ENCODE measurements at regions not wholly inside any gene's neighbourhood (a gene's known extent, or its start where the extent isn't known, plus 50 kb on each side); places are given as distances from the start of the nearest gene placed in this dataset.

DNA sequence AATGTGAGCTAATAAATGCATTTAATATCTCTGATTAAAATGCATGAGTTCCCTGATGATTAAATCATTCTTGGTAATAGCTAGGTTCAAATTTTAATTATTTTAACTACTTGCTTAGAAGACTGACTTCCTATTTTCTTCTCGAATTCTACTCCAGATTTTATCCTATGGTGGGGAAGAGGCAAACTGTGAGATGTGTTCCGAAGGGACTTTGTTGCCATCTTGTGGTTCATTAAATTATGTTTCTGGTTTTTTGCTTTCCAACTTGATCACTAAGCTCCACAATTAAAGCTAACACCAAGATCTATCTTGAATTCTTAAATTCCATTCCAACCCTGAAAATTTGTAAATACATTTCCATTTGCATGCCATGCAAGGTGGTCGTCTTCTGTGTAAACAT, 538.4 kb upstream of the PCDH20 start:
- DNase-seq (ENCODE audit: low read depth, low spot score) = no peak
- ChIA-PET POLR2A (no interaction called here), CTCF (no interaction called here)
- TF ChIP-seq, protein P1, sequence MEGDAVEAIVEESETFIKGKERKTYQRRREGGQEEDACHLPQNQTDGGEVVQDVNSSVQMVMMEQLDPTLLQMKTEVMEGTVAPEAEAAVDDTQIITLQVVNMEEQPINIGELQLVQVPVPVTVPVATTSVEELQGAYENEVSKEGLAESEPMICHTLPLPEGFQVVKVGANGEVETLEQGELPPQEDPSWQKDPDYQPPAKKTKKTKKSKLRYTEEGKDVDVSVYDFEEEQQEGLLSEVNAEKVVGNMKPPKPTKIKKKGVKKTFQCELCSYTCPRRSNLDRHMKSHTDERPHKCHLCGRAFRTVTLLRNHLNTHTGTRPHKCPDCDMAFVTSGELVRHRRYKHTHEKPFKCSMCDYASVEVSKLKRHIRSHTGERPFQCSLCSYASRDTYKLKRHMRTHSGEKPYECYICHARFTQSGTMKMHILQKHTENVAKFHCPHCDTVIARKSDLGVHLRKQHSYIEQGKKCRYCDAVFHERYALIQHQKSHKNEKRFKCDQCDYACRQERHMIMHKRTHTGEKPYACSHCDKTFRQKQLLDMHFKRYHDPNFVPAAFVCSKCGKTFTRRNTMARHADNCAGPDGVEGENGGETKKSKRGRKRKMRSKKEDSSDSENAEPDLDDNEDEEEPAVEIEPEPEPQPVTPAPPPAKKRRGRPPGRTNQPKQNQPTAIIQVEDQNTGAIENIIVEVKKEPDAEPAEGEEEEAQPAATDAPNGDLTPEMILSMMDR (IDR thresholded peaks at IDR 0.05; ENCODE audit: insufficient read depth, low read length, missing control alignments) = no peak
- no peak overlapping the region for H3K4me3 ChIP-seq (ENCODE audit: low read depth, low read length)

DNA sequence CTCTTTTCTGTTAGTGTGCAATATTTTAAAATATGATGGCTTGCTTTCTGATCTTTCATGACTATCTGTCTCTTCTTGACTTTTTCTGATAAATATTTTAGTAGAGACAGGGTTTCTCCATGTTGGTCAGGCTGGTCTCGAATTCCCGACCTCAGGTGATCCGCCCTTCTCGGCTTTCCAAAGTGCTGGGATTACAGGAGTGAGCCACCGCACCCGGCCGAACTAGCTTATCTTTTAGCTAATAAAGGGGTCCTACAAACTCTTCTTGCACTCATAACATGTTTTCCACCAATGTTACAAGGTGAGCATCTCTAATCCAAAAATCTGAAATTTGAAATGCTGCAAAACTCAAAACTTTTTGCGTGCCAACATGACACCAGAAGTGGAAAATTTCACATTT, 535.2 kb upstream of the PCDH20 start:
- H3K4me3 ChIP-seq (ENCODE audit: low read depth, low read length) = no peak overlapping the region
- ChIA-PET CTCF (no interaction called here), POLR2A (no interaction called here)
- no peak for DNase-seq (ENCODE audit: low read depth, low spot score)
- TF ChIP-seq, protein P1 (IDR thresholded peaks at IDR 0.05; ENCODE audit: insufficient read depth, low read length, missing control alignments) = no peak

DNA sequence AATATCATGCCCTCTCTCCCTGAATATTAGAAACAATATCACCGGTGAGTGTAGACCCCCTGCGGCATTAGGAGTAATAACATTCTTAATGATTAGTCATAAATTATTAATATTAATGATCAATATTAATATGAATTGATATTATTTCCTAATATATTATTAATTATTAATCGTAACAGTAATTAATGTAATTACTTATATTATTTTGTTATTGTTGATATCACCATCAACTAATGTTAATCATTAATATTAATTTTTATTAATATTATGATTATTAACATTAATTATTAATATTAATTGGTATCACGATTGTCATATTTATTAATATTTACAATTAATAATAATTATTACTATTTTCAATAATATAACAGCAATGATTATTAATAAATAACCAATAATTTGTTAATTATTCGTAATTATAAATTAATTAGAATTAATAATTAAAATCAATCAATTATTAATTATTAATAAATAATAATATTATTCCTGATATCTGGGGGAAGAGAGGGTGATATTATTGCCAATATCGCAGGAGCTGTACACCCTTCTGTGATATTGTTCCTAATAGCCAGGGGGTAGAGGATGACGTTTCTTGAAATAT, 528.8 kb upstream of the PCDH20 start:
- ChIA-PET POLR2A (no interaction called here), CTCF (no interaction called here)

DNA sequence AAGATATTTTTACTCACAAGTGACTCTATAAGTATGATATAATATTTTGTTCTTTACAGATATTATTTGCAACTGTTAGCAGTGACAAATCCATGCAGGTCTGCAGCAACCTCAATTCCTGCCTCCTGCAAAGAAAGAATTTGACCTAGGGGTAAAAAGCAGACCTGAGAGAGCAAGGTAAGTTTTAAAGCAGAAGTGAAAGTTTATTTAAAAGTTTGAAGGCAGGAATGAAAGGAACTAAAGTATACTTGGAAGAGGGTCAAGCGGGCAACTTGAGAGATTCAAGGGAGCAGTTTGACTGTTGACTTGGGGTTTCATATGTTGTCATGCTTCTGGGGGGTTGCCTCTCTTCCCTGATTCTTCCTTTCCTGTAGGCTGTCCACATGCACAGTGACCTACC, 520.1 kb upstream of the PCDH20 start:
- TF ChIP-seq, protein P1 (IDR thresholded peaks at IDR 0.05; ENCODE audit: insufficient read depth, low read length, missing control alignments) = no peak
- ChIA-PET CTCF (no interaction called here), POLR2A (no interaction called here)
- DNase-seq (ENCODE audit: low read depth, low spot score) = no peak
- no peak overlapping the region for H3K4me3 ChIP-seq (ENCODE audit: low read depth, low read length)

More for the DNA sequence above, 528.8 kb upstream of the PCDH20 start:
- no peak for DNase-seq (ENCODE audit: low read depth, low spot score)
- TF ChIP-seq, protein P1 (IDR thresholded peaks at IDR 0.05; ENCODE audit: insufficient read depth, low read length, missing control alignments) = no peak
- no peak overlapping the region for H3K4me3 ChIP-seq (ENCODE audit: low read depth, low read length)

DNA sequence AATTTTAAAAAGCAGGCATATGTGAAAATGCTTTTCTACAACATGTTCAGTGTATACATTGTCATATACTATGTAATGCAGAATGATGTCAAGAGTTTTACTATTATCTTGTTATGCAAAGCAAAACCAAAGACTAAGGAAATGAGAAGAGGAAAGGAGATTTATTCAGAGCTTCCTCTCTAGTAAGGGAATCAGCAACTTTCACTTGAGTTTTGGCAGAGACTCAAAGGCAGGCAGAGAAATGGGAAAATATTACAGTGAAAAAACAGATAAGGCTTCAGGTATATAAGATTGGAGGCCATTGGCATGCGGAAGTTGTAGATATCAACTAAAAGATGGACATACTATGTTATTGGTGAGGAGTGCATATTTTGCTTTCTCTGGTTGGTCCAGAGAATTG, 512.0 kb upstream of the PCDH20 start:
- TF ChIP-seq, protein P1 (IDR thresholded peaks at IDR 0.05; ENCODE audit: insufficient read depth, low read length, missing control alignments) = no peak
- ChIA-PET POLR2A (no interaction called here), CTCF (no interaction called here)
- DNase-seq (ENCODE audit: low read depth, low spot score) = no peak
- no peak overlapping the region for H3K4me3 ChIP-seq (ENCODE audit: low read depth, low read length)

DNA sequence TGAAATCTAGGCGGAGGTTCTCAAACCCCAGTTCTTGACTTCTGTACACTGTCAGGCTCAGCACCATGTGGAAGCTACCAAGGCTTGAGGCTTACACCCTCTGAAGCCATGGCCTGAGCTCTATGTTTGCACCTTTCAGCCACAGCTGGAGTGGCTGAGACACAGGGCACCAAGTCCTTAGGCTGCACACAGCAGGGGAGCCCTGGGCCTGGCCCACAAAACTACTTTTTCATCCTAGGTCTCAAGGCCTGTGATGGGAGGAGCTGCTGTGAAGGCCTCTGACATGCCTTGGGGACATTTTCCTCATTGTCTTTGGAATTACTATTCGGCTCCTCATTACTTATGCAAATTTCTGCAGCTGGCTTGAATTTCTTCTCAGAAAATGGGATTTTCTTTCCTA, 503.2 kb upstream of the PCDH20 start:
- DNase-seq (ENCODE audit: low read depth, low spot score) = no peak
- CTCF ChIA-PET = no interaction called here
- POLR2A ChIA-PET = no interaction called here
- no peak overlapping the region for H3K4me3 ChIP-seq (ENCODE audit: low read depth, low read length)
- TF ChIP-seq, protein P1 (IDR thresholded peaks at IDR 0.05; ENCODE audit: insufficient read depth, low read length, missing control alignments) = no peak
